Upper lobe of left lung (tissue), 4 donors: ENCODE measurements at regions not wholly inside any gene's neighbourhood (a gene's known extent, or its start where the extent isn't known, plus 50 kb on each side); places are given as distances from the start of the nearest gene placed in this dataset.

Experiments used
- EP300 ChIP-seq, 4 donors: sonication (generic); formaldehyde crosslinking; IDR thresholded peaks; one replicate each; pipeline ENCODE4 v1.5.1; 2017; ENCODE audit warnings: antibody characterized with exemption in 4 of 4, control low read depth in 2 of 4
- POLR2A ChIP-seq, 4 donors: fragments of 450-650 bp; IDR thresholded peaks; one replicate each; pipeline ENCODE4 v1.5.1; 2016 to 2017; ENCODE audit warnings: antibody characterized with exemption in 4 of 4, mild to moderate bottlenecking in 2 of 4
- POLR2AphosphoS5 ChIP-seq, 2 donors: sonication (generic); formaldehyde crosslinking; IDR thresholded peaks; one replicate each; pipeline ENCODE4 v1.5.1; 2017; ENCODE audit warnings: antibody characterized with exemption in 2 of 2
- TF ChIP-seq, protein P1 (sequence below), 6 experiments: fragments of 450-650 bp in 4 of 6; fragments of 200-600 bp in 2 of 6; sonication (generic) in 2 of 6; IDR thresholded peaks; one replicate each; pipeline ENCODE4 v1.5.1; 2016 to 2019; ENCODE audit warnings: antibody characterized with exemption in 6 of 6

DNA sequence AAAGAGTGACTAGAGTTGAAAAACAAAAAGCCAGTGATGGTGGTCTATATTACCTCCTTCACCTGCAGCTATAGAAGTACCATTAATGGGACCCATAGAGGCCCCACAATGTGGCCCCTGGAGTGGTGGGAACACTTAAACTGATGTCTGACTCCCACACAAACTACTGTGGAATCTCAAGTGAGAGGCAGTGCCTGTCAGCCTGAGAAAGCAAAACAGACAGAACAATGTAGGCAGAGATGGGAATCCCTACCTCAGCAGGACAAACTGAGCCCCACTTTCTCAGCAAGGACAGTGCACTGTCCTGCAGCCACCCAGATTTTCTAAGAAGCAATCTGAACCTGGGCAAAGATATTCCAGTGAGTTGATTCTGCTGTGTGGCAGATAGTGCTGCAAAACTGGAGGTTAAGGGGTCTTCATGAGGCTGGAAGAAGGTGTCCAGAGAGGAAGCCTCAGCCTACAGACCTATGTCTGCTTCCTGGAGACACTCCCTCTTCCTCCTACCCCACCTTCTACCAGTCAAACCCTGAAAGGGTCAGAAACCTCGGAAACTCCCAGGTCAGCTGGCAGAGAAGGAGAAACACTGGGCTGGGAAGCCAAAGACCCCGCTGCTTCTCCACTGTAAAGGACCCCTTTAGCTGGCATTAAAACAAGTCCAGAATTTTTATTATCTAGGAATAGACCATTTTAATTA, 228.7 kb downstream of the C1orf94 start:
- TF ChIP-seq, protein P1, sequence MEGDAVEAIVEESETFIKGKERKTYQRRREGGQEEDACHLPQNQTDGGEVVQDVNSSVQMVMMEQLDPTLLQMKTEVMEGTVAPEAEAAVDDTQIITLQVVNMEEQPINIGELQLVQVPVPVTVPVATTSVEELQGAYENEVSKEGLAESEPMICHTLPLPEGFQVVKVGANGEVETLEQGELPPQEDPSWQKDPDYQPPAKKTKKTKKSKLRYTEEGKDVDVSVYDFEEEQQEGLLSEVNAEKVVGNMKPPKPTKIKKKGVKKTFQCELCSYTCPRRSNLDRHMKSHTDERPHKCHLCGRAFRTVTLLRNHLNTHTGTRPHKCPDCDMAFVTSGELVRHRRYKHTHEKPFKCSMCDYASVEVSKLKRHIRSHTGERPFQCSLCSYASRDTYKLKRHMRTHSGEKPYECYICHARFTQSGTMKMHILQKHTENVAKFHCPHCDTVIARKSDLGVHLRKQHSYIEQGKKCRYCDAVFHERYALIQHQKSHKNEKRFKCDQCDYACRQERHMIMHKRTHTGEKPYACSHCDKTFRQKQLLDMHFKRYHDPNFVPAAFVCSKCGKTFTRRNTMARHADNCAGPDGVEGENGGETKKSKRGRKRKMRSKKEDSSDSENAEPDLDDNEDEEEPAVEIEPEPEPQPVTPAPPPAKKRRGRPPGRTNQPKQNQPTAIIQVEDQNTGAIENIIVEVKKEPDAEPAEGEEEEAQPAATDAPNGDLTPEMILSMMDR (IDR thresholded peaks at IDR 0.05), result no peak
- TF ChIP-seq POLR2A (IDR thresholded peaks at IDR 0.05) (no peak), POLR2AphosphoS5 (IDR thresholded peaks at IDR 0.05) (no peak), EP300 (IDR thresholded peaks at IDR 0.05) (no peak)
